ENCODE measurements at regions not wholly inside any gene's neighbourhood (a gene's known extent, or its start where the extent isn't known, plus 50 kb on each side); places are given as distances from the start of the nearest gene placed in this dataset.

DNA sequence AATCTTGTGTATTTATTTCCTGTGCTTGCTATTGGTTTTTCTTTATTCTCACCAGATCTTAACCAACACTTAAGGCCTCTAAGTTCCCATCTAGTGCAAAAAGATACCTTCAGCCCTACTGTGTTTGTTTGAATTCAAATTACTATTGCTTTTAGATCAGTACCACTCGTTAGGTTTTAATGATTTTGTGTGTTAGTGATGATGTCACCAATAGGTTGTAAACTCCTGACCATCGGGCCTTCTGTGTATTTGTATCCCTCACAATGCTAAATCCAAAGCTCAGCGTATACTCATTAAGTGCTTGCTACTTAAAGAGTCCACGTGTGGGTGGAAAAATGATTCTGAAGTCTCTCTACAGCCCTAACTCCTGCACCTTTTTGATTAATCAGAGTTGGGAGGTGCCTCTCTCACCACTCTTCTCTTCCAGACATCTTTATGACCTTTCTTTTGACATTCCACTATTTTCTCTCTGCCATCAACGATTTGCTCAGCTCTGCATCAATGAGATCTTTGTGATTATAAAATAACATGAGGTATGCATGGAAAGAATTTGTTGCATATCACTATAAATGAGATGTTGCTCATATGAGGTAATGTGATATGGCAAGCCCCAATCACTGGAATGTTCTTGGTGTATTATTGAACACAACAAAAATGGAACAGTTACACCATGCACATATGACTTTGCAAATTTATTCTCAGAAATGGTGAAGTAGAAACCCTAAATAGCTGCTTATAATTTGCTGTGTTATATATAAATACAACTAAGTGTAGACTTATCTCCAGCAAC lies 55.1 kb upstream of the LAMA2 start:
- POLR2A ChIA-PET = no interaction called here
- DNase-seq (ENCODE audit: extremely low spot score) = no peak
- CTCF ChIA-PET = no interaction called here
- TF ChIP-seq, protein P1, sequence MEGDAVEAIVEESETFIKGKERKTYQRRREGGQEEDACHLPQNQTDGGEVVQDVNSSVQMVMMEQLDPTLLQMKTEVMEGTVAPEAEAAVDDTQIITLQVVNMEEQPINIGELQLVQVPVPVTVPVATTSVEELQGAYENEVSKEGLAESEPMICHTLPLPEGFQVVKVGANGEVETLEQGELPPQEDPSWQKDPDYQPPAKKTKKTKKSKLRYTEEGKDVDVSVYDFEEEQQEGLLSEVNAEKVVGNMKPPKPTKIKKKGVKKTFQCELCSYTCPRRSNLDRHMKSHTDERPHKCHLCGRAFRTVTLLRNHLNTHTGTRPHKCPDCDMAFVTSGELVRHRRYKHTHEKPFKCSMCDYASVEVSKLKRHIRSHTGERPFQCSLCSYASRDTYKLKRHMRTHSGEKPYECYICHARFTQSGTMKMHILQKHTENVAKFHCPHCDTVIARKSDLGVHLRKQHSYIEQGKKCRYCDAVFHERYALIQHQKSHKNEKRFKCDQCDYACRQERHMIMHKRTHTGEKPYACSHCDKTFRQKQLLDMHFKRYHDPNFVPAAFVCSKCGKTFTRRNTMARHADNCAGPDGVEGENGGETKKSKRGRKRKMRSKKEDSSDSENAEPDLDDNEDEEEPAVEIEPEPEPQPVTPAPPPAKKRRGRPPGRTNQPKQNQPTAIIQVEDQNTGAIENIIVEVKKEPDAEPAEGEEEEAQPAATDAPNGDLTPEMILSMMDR (IDR thresholded peaks at IDR 0.05; ENCODE audit: control extremely low read depth, extremely low read depth, low read depth, missing control alignments) = no peak

DNA sequence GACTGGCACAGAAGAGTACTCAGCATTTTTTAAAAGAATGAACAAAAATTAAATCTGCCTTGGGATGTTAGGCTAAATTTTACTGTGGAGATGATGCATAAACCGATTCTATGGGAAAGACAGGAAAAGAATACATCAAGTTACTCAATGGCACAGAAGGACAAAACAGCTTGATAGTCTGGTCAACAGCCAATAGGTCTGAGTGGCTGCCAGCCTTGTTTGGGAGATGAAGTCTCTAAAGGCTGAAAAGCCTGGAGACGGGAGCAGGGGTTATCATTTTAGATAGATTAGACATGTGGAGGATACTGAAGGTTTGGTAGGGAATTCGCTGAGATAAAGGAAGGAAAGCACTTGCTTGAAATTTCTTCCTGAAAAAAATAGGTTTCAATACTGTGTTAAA lies 56.3 kb upstream of the LAMA2 start:
- TF ChIP-seq, protein P1 (IDR thresholded peaks at IDR 0.05; ENCODE audit: control extremely low read depth, extremely low read depth, low read depth, missing control alignments) = no peak
- CTCF ChIA-PET = no interaction called here
- POLR2A ChIA-PET = no interaction called here
- DNase-seq (ENCODE audit: extremely low spot score) = no peak

- ChIA-PET POLR2A (no interaction called here), CTCF (no interaction called here)
- no peak for DNase-seq (ENCODE audit: extremely low spot score)
- TF ChIP-seq, protein P1 (IDR thresholded peaks at IDR 0.05; ENCODE audit: control extremely low read depth, extremely low read depth, low read depth, missing control alignments) = no peak
Measured at GRCh38 chr6:128822271-128822670, 60.7 kb upstream of the LAMA2 start.

GRCh38 chr6:128821116-128821515 lies 61.8 kb upstream of the LAMA2 start:
- DNase-seq (ENCODE audit: extremely low spot score) = no peak
- ChIA-PET CTCF (interaction anchor here (0.9 kb wide), 1 partner anchor 13 kb away, joined by 3 read pairs; no protein-coding TSS in a partner anchor), POLR2A (no interaction called here)
- TF ChIP-seq, protein P1 (IDR thresholded peaks at IDR 0.05; ENCODE audit: control extremely low read depth, extremely low read depth, low read depth, missing control alignments) = no peak

DNA sequence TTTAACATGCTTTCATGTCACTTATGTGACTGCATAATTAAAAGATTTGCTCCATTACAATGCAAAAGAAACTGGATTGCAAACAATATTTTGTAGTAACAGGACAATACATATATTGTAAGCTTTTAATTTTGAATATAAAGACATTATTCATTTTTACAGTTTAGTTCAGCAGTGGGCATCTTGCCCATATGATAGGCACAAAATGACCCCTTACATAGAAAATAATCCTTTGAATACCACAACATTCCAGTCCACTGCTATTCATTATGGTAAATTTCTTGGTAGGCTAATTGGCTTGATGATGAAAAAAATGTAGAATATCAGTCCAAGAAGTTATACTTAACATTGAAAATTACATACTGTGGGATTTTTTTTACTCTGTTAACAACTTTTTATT lies 74.1 kb upstream of the LAMA2 start:
- no peak for DNase-seq (ENCODE audit: extremely low spot score)
- CTCF ChIA-PET = interaction anchor here (1.3 to 1.7 kb wide), 2 partner anchors 12 to 13 kb away, joined by 3 to 5 read pairs; no protein-coding TSS in a partner anchor
- TF ChIP-seq, protein P1 (IDR thresholded peaks at IDR 0.05; ENCODE audit: control extremely low read depth, extremely low read depth, low read depth, missing control alignments) = no peak
- POLR2A ChIA-PET = no interaction called here

GRCh38 chr6:128807577-128807976 lies 75.4 kb upstream of the LAMA2 start:
- DNase-seq (ENCODE audit: extremely low spot score) = no peak
- POLR2A ChIA-PET = no interaction called here
- TF ChIP-seq, protein P1 (IDR thresholded peaks at IDR 0.05; ENCODE audit: control extremely low read depth, extremely low read depth, low read depth, missing control alignments) = peak; percentile 29
- CTCF ChIA-PET = interaction anchor here (1.3 to 1.7 kb wide), 2 partner anchors 12 to 29 kb away, joined by 3 to 5 read pairs; no protein-coding TSS in a partner anchor
